DND-41 (cell line): ENCODE measurements at regions not wholly inside any gene's neighbourhood (a gene's known extent, or its start where the extent isn't known, plus 50 kb on each side); places are given as distances from the start of the nearest gene placed in this dataset.

ENCODE experiments used
- ATAC-seq: fragments of 200-7000 bp; cut with Tn5 transposase; 3 replicates; pipeline ENCODE4 v1.9.1; 2021; ENCODE audit warnings: low read depth; ENCODE audit not compliant: insufficient read depth
- DNase-seq: peaks from one replicate; pipeline ENCODE4 v3.0.0-alpha.2; 2020
- H2AFZ ChIP-seq: 2 replicates; pipeline ENCODE4 v1.6.0; 2012; ENCODE audit warnings: low read depth, low read length
- H3K27ac ChIP-seq: 2 replicates; pipeline ENCODE4 v1.5.1; 2012; ENCODE audit warnings: low read length, inconsistent platforms
- H3K27me3 ChIP-seq: fragments of 200-600 bp; sonication (generic); 2 replicates; pipeline ENCODE4 v1.6.0; 2012; ENCODE audit warnings: low read length, mild to moderate bottlenecking, inconsistent platforms; ENCODE audit not compliant: insufficient read depth, poor library complexity
- H3K36me3 ChIP-seq: 2 replicates; pipeline ENCODE4 v1.5.1; 2012; ENCODE audit warnings: low read length, inconsistent platforms; ENCODE audit not compliant: insufficient read depth
- H3K4me1 ChIP-seq: 2 replicates; pipeline ENCODE4 v1.5.1; 2012; ENCODE audit warnings: mild to moderate bottlenecking, low read length; ENCODE audit not compliant: insufficient read depth
- H3K4me2 ChIP-seq: 2 replicates; pipeline ENCODE4 v1.6.0; 2012; ENCODE audit warnings: mild to moderate bottlenecking, moderate library complexity, low read length, inconsistent platforms; ENCODE audit not compliant: insufficient read depth
- H3K4me3 ChIP-seq, 2 experiments: fragments of 200-600 bp in 1 of 2; shearing (Covaris generic) in 1 of 2; 2 replicates each; pipeline ENCODE4 v1.5.1; 2012 to 2016; ENCODE audit warnings: inconsistent platforms in 2 of 2, low read length in 2 of 2, mild to moderate bottlenecking in 2 of 2, low read depth in 1 of 2, moderate library complexity in 1 of 2
- H3K79me2 ChIP-seq: 2 replicates; pipeline ENCODE4 v1.6.0; 2012; ENCODE audit warnings: low read length, inconsistent platforms; ENCODE audit not compliant: insufficient read depth
- H3K9ac ChIP-seq: 2 replicates; pipeline ENCODE4 v1.6.0; 2012; ENCODE audit warnings: low read depth, mild to moderate bottlenecking, inconsistent platforms, low read length, moderate library complexity
- H3K9me3 ChIP-seq: 2 replicates; pipeline ENCODE4 v1.5.1; 2012; ENCODE audit warnings: low read length, moderate library complexity, mild to moderate bottlenecking, inconsistent platforms; ENCODE audit not compliant: insufficient read depth, severe bottlenecking
- H4K20me1 ChIP-seq: 2 replicates; pipeline ENCODE4 v1.6.0; 2012; ENCODE audit warnings: low read length; ENCODE audit not compliant: insufficient read depth
- EZH2 ChIP-seq: IDR thresholded peaks from 3 replicates; pipeline ENCODE4 v1.6.1; 2012; ENCODE audit warnings: borderline replicate concordance, low read depth, mild to moderate bottlenecking, moderate library complexity, low read length, inconsistent platforms; ENCODE audit not compliant: severe bottlenecking
- TF ChIP-seq, protein P1 (sequence below): IDR thresholded peaks from 2 replicates; pipeline ENCODE4 v1.5.1; 2012; ENCODE audit warnings: borderline replicate concordance, low read length, moderate library complexity, mild to moderate bottlenecking; ENCODE audit not compliant: poor library complexity, severe bottlenecking; ENCODE audit errors: extremely low read depth

DNA sequence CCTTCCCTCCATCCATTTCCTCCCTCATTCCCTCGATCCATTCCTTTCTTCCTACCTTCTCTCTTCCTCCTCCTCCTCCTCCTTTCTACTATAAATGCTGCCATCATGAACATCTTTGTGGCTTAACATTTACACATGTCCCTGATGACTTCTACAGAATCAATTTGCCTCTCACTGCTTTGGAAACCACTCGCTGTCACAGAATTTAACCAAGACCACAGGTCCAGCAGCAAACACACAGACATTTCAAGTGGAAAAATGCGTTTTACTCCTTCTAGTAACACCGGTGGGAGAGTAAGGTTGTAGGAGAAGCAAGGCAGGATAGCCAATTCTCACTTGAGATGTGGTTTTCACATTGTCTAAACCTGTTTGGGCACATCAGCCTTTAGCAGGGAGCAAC is 101.4 kb upstream of the LRIG1 start:
- Histone ChIP-seq H3K4me1 (peaks cover 12% of the 10 kb centered on the region), H3K9ac (no peak overlapping the region), H2AFZ (no peak overlapping the region), H3K79me2 (no peaks in the 10 kb centered on the region), H3K27ac (no peak overlapping the region), H3K9me3 (no peaks in the 10 kb centered on the region), H4K20me1 (no peaks in the 10 kb centered on the region), H3K4me3 (no peak overlapping the region), H3K36me3 (no peaks in the 10 kb centered on the region), H3K4me2 (no peak overlapping the region), H3K27me3 (peaks cover 3% of the 10 kb centered on the region)
- DNase-seq (no peak), ATAC-seq (no peak)
- TF ChIP-seq, protein P1, sequence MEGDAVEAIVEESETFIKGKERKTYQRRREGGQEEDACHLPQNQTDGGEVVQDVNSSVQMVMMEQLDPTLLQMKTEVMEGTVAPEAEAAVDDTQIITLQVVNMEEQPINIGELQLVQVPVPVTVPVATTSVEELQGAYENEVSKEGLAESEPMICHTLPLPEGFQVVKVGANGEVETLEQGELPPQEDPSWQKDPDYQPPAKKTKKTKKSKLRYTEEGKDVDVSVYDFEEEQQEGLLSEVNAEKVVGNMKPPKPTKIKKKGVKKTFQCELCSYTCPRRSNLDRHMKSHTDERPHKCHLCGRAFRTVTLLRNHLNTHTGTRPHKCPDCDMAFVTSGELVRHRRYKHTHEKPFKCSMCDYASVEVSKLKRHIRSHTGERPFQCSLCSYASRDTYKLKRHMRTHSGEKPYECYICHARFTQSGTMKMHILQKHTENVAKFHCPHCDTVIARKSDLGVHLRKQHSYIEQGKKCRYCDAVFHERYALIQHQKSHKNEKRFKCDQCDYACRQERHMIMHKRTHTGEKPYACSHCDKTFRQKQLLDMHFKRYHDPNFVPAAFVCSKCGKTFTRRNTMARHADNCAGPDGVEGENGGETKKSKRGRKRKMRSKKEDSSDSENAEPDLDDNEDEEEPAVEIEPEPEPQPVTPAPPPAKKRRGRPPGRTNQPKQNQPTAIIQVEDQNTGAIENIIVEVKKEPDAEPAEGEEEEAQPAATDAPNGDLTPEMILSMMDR, result no peak
- TF ChIP-seq EZH2, result no peak

DNA sequence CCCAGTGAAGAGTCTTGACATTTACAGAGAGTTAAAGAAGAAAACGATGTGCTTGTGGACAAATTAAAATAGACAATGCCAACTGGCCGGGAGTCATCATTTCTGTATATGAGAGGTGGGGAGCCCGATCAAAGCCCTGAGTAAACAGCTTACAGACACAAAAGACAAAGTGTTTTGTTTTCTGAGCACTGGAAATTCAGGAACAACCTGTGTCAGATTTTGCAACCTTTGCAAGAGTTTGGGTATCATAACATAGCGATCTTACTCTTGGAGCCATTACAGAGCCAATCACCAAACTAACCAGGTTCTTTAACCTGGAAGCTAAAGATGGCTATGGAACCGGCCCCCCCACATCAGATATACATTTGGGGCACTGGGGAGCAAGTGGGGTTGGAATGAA is 101.9 kb upstream of the LRIG1 start:
- ATAC-seq, result no peak
- H3K27ac ChIP-seq, result no peak overlapping the region
- no peak for DNase-seq
- peaks cover 12% of the 10 kb centered on the region for H3K4me1 ChIP-seq
- H3K27me3 ChIP-seq, result no peaks in the 10 kb centered on the region
- H3K36me3 ChIP-seq, result no peaks in the 10 kb centered on the region
- H4K20me1 ChIP-seq, result no peaks in the 10 kb centered on the region
- H3K4me3 ChIP-seq, result no peak overlapping the region
- no peaks in the 10 kb centered on the region for H3K79me2 ChIP-seq
- no peak overlapping the region for H3K9ac ChIP-seq
- no peaks in the 10 kb centered on the region for H3K9me3 ChIP-seq
- H2AFZ ChIP-seq, result no peak overlapping the region
- TF ChIP-seq, protein P1, result no peak
- TF ChIP-seq EZH2, result no peak
- no peak overlapping the region for H3K4me2 ChIP-seq

DNA sequence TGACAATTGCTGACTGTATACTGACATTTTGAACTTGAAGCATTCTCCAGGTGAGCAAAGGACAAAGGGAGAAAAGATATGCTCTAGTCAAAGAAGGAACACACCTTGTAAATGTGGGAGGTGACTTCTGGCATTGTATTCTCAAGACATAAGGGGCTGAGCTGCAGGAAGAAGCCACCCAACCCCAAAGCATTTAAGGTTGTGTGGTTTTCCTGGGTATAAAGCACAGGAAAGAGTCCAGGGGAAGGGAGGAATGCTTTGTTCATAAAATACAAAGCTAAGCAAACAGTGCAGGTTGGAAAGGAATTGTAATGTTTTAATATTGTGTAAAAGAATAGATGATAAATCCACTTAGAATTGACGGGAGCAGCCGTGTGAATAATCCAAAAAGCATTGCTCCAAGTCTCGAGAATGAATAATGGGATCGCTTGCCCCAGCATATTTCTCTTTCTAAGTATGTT is 102.4 kb upstream of the LRIG1 start:
- no peak overlapping the region for H2AFZ ChIP-seq
- DNase-seq, result peak; percentile 7
- no peak overlapping the region for H3K9ac ChIP-seq
- H3K9me3 ChIP-seq, result no peaks in the 10 kb centered on the region
- H3K36me3 ChIP-seq, result no peaks in the 10 kb centered on the region
- H3K4me3 ChIP-seq, result no peak overlapping the region
- H3K4me1 ChIP-seq, result peaks cover 12% of the 10 kb centered on the region
- H3K4me2 ChIP-seq, result no peak overlapping the region
- TF ChIP-seq EZH2, result no peak
- TF ChIP-seq, protein P1, result no peak
- peak; percentile 73 for ATAC-seq
- no peaks in the 10 kb centered on the region for H3K79me2 ChIP-seq
- H3K27ac ChIP-seq, result no peak overlapping the region
- H3K27me3 ChIP-seq, result no peaks in the 10 kb centered on the region
- H4K20me1 ChIP-seq, result no peaks in the 10 kb centered on the region

DNA sequence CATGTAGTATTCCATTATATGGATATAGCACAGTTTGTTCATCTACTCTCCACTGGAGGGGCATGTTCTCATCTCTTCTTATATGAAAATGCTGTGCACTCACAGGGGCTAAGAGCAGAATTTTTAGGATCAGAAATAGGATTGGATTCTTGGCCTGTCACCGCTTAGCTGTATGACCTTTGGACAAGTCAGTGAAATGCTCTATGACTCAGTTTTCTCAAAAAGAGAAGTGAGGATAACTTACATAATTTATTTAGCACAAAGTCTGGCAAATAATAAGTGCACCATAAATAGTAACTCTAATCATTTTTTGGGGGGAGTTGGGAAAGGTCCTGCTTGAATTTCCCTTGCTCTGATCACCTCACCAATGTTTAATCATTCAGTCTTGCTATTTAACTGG is 103.7 kb upstream of the LRIG1 start:
- H3K4me2 ChIP-seq, result no peak overlapping the region
- DNase-seq, result no peak
- H3K36me3 ChIP-seq, result no peaks in the 10 kb centered on the region
- H3K9me3 ChIP-seq, result no peaks in the 10 kb centered on the region
- H4K20me1 ChIP-seq, result no peaks in the 10 kb centered on the region
- ATAC-seq, result no peak
- H3K79me2 ChIP-seq, result no peaks in the 10 kb centered on the region
- H3K27me3 ChIP-seq, result no peaks in the 10 kb centered on the region
- TF ChIP-seq EZH2, result no peak
- TF ChIP-seq, protein P1, result no peak
- no peak overlapping the region for H3K27ac ChIP-seq
- H3K4me1 ChIP-seq, result peaks cover 12% of the 10 kb centered on the region
- no peak overlapping the region for H3K9ac ChIP-seq
- H2AFZ ChIP-seq, result no peak overlapping the region
- no peak overlapping the region for H3K4me3 ChIP-seq
